Prostate gland (tissue), 2 donors: ENCODE measurements at regions not wholly inside any gene's neighbourhood (a gene's known extent, or its start where the extent isn't known, plus 50 kb on each side); places are given as distances from the start of the nearest gene placed in this dataset.

Experiments
- DNase-seq: peaks from one replicate; pipeline ENCODE4 v3.0.0-alpha.2; 2019; ENCODE audit warnings: low spot score
- H3K27ac ChIP-seq, 2 donors: fragments of 200-600 bp; sonication (generic); 2 replicates each; pipeline ENCODE4 v1.5.1; 2017 to 2019
- H3K27me3 ChIP-seq: fragments of 200-600 bp; sonication (generic); replicated peaks from 2 replicates; pipeline ENCODE4 v1.5.1; 2019; ENCODE audit not compliant: insufficient read depth
- H3K36me3 ChIP-seq, 2 donors: fragments of 200-600 bp; sonication (generic); 1 replicate in 1 of 2; 2 replicates in 1 of 2; pipeline versions ENCODE4 v1.5.1 to v1.8.1; 2017 to 2019
- H3K4me1 ChIP-seq: fragments of 200-600 bp; sonication (generic); replicated peaks from 2 replicates; pipeline ENCODE4 v1.5.1; 2019
- H3K4me3 ChIP-seq, 2 donors: fragments of 200-600 bp; sonication (generic); 2 replicates each; pipeline ENCODE4 v1.5.1; 2017 to 2019
- H3K9me3 ChIP-seq: fragments of 200-600 bp; sonication (generic); 2 replicates; pipeline ENCODE4 v1.5.1; 2017
- POLR2A ChIP-seq: fragments of 450-650 bp; IDR thresholded peaks from one replicate; pipeline ENCODE4 v1.6.1; 2016; ENCODE audit warnings: antibody characterized with exemption, mild to moderate bottlenecking
- POLR2AphosphoS5 ChIP-seq: sonication (generic); formaldehyde crosslinking; IDR thresholded peaks from one replicate; pipeline ENCODE4 v1.6.1; 2017; ENCODE audit warnings: antibody characterized with exemption
- WGBS: methylation state at CpG from one replicate; pipeline ENCODE4 v1.1.5; 2018; 5-methylcytosine and 5-hydroxymethylcytosine counted together
- intact Hi-C: fragments of 100-400 bp; cut with DNase I; formaldehyde crosslinking; loops from one replicate; pipeline ENCODE4 v1.14.2; 2022
- TF ChIP-seq, protein P1 (sequence below), 4 experiments: fragments of 200-600 bp in 2 of 4; fragments of 450-650 bp in 2 of 4; sonication (generic) in 2 of 4; IDR thresholded peaks; 1 replicate in 3 of 4; 2 replicates in 1 of 4; pipeline ENCODE4 v1.5.1; 2016 to 2019; ENCODE audit warnings: antibody characterized with exemption in 4 of 4, mild to moderate bottlenecking in 2 of 4, moderate library complexity in 2 of 4

DNA sequence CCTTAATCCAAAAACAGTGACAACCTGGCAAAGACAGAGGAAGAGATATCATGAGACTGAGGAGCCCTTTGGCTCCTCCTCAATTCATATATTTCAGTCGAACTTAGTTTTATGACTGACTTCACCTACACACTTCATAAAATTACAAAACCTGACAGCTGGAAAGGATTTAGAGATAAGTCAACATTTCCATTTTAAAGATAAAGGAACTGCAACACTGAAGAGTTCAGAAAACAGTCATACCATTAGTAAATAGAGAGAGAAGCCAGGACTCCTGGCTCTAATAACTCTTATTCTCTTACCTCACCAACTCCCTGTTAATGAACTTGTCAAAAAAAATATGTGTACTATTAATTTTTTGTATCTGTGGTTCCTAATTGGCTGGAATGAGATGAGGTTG, 141.0 kb upstream of the COL1A2 start:
- 15% methylated on average over 1 of the region's 1 CpG for WGBS
- intact Hi-C loops, result no loop called here
- DNase-seq, result no peak

DNA sequence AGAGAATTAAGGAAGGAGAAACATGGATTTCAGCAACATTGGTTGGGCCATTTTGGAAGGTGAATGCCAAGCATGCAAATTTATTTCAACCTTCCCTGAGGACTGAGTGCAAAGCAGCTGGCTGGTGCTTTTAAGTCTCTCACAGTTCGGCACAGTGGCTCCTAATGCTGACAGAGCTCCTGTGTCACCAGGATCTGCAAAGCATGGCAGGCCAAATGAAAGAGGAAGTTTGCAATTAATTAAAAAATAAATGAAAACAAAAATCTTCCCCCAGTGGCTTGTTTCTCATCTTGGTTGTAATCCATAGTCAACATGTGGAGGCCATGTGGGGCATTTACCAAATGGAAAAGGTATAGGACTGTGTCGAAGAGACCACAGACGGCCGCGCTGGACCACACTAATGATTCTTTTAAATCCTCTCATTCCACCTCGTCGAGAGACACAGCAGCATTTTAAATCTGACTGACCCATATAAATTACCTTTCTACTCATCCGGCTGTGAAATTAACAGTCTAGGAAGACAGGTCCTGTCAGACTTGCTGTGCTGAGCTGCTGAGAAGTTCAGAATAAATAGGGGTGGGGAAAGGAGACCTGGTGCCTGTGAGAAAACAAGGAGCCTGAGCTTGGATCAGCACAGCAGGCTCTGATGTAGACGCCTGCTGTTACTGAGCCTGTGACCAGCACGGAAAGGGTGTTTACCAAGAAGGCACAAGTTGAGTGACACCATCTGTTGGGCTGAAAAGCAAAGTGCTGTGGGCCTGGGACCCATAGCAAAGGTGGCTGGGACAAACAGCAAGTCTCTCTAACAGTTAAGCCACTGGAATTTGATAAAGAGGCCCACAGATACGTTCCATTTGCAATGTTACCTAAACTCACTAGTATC, 136.0 kb upstream of the COL1A2 start:
- H3K4me3 ChIP-seq, result no peak overlapping the region
- H3K4me1 ChIP-seq, result no peaks in the 10 kb centered on the region
- H3K27me3 ChIP-seq, result no peaks in the 10 kb centered on the region
- no peak overlapping the region for H3K27ac ChIP-seq
- no peaks in the 10 kb centered on the region for H3K36me3 ChIP-seq
- no peak for DNase-seq
- intact Hi-C loops, result no loop called here
- TF ChIP-seq, protein P1, sequence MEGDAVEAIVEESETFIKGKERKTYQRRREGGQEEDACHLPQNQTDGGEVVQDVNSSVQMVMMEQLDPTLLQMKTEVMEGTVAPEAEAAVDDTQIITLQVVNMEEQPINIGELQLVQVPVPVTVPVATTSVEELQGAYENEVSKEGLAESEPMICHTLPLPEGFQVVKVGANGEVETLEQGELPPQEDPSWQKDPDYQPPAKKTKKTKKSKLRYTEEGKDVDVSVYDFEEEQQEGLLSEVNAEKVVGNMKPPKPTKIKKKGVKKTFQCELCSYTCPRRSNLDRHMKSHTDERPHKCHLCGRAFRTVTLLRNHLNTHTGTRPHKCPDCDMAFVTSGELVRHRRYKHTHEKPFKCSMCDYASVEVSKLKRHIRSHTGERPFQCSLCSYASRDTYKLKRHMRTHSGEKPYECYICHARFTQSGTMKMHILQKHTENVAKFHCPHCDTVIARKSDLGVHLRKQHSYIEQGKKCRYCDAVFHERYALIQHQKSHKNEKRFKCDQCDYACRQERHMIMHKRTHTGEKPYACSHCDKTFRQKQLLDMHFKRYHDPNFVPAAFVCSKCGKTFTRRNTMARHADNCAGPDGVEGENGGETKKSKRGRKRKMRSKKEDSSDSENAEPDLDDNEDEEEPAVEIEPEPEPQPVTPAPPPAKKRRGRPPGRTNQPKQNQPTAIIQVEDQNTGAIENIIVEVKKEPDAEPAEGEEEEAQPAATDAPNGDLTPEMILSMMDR (IDR thresholded peaks at IDR 0.05), result no peak
- TF ChIP-seq POLR2A, result no peak
- TF ChIP-seq POLR2AphosphoS5, result no peak
- H3K9me3 ChIP-seq, result no peaks in the 10 kb centered on the region
- 55% methylated on average over 11 of the region's 11 CpGs for WGBS

More for the DNA sequence above, 141.0 kb upstream of the COL1A2 start:
- H3K4me3 ChIP-seq, result no peak overlapping the region
- no peaks in the 10 kb centered on the region for H3K9me3 ChIP-seq
- H3K36me3 ChIP-seq, result no peaks in the 10 kb centered on the region
- TF ChIP-seq POLR2AphosphoS5 (no peak), POLR2A (no peak)
- TF ChIP-seq, protein P1 (IDR thresholded peaks at IDR 0.05), result no peak
- no peak overlapping the region for H3K27ac ChIP-seq
- H3K4me1 ChIP-seq, result no peaks in the 10 kb centered on the region
- no peaks in the 10 kb centered on the region for H3K27me3 ChIP-seq

DNA sequence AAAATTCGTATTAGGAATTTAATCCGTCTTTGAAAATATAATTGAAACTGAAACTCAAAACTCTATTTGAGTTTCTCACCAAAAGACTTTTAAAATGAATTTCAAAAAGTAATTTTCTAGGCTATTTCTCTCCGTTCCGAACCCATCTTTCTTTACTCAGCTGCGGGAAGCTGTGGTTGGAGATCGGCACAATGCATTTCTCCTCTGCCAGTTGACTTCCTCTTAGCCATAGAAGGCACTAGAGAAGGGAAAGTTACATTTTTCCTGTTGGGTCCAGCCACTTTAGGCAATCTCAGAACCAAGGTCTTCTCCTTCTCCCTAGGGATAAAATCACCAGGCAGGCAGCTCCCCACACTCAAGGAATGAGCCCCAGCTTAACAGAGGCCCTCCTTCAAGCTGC, 133.6 kb upstream of the COL1A2 start:
- intact Hi-C loops, result no loop called here
- no peaks in the 10 kb centered on the region for H3K4me1 ChIP-seq
- no peaks in the 10 kb centered on the region for H3K27me3 ChIP-seq
- H3K4me3 ChIP-seq, result no peak overlapping the region
- no peaks in the 10 kb centered on the region for H3K9me3 ChIP-seq
- no peak for DNase-seq
- WGBS, result 90% methylated on average over 6 of the region's 6 CpGs
- H3K36me3 ChIP-seq, result no peaks in the 10 kb centered on the region
- no peak for TF ChIP-seq POLR2A
- no peak for TF ChIP-seq POLR2AphosphoS5
- TF ChIP-seq, protein P1 (IDR thresholded peaks at IDR 0.05), result no peak
- no peak overlapping the region for H3K27ac ChIP-seq

DNA sequence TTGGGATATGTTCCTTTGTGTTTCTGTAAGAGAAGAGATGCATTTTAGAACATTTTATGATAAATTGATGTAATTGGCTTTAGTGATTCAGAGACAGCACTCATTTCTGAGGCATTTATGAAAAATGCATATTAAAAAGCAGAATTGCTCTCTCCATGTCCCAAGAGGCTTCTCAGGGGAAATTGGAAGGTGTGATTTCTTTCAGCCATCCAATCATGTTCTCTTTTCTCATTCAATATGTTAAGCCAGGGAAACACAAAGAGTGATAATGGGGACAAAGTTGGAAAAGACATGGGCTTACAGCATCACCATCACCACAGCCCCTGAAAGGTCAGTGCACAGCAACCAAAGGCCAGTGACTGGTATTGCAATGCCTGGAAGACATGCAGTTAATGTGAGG, 129.9 kb upstream of the COL1A2 start:
- TF ChIP-seq, protein P1 (IDR thresholded peaks at IDR 0.05), result no peak
- TF ChIP-seq POLR2AphosphoS5 (no peak), POLR2A (no peak)
- Histone ChIP-seq H3K4me1 (no peaks in the 10 kb centered on the region), H3K27ac (no peak overlapping the region), H3K9me3 (no peaks in the 10 kb centered on the region), H3K36me3 (no peaks in the 10 kb centered on the region), H3K27me3 (no peaks in the 10 kb centered on the region), H3K4me3 (no peak overlapping the region)
- intact Hi-C loops, result no loop called here
- DNase-seq, result no peak

DNA sequence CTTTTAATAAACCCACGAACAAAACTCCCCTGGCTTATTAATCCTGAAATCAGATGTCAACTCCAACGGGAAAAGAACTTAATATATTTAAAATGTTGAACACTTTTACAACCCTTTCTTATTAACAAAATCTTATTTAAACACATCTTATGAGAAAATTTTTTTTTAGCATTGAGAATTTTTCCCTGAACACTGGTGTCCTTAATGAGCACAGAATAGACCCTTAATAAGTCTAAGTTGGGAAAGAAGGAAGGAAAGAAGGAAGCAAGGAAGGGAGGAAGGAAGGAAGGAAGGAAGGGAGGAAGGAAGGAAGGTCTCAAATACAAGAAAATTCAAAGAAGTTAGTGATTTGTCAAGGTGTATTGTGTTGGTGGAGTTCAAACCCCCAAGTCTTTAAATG, 129.2 kb upstream of the COL1A2 start:
- Histone ChIP-seq H3K36me3 (no peaks in the 10 kb centered on the region), H3K4me3 (no peak overlapping the region), H3K9me3 (no peaks in the 10 kb centered on the region), H3K4me1 (no peaks in the 10 kb centered on the region), H3K27me3 (no peaks in the 10 kb centered on the region), H3K27ac (no peak overlapping the region)
- no peak for DNase-seq
- no peak for TF ChIP-seq POLR2A
- no peak for TF ChIP-seq POLR2AphosphoS5
- TF ChIP-seq, protein P1 (IDR thresholded peaks at IDR 0.05), result no peak
- intact Hi-C loops, result no loop called here
- WGBS, result 36% methylated on average over 2 of the region's 2 CpGs
